Panc1 (cell line): ENCODE measurements at regions not wholly inside any gene's neighbourhood (a gene's known extent, or its start where the extent isn't known, plus 50 kb on each side); places are given as distances from the start of the nearest gene placed in this dataset.

ENCODE experiments used
- ATAC-seq: fragments of 200-7000 bp; cut with Tn5 transposase; 2 replicates; pipeline ENCODE4 v1.9.1; 2020; ENCODE audit warnings: mild to moderate bottlenecking, moderate library complexity
- BruUV-seq: library from RNA; stranded (reverse); fragments of 400-500 nt; replicated peaks from 2 replicates; lab custom pipeline; 2021; lab: Mats Ljungman, UMichigan
- CTCF ChIA-PET: fragments of 300-600 bp; sonication (Branson Sonifier 250); formaldehyde crosslinking; loops from one replicate; lab custom pipeline; 2022; ENCODE audit warnings: antibody characterized with exemption; lab: Charles Lee
- POLR2A ChIA-PET: fragments of 300-600 bp; sonication (Branson Sonifier 250); formaldehyde crosslinking; loops from one replicate; lab custom pipeline; 2022; ENCODE audit warnings: antibody characterized with exemption; lab: Charles Lee
- DNase-seq: peaks from one replicate; pipeline ENCODE4 v3.0.0-alpha.2; 2010; ENCODE audit warnings: low read depth, low spot score
- H3K27ac ChIP-seq: 2 replicates; pipeline ENCODE4 v1.5.1; 2011; ENCODE audit warnings: mild to moderate bottlenecking, low read length, inconsistent platforms
- H3K27me3 ChIP-seq: fragments of 200-500 bp; sonication (Bioruptor generic); 2 replicates; pipeline ENCODE4 v1.6.0; 2014; ENCODE audit warnings: low read length, inconsistent platforms; ENCODE audit not compliant: control insufficient read depth, insufficient read depth
- H3K36me3 ChIP-seq: fragments of 200-500 bp; sonication (Bioruptor generic); 2 replicates; pipeline ENCODE4 v1.5.1; 2014; ENCODE audit warnings: inconsistent platforms, mild to moderate bottlenecking, low read length, moderate library complexity; ENCODE audit not compliant: control insufficient read depth, insufficient read depth
- H3K4me1 ChIP-seq: 2 replicates; pipeline ENCODE4 v1.5.1; 2011; ENCODE audit warnings: inconsistent platforms, mild to moderate bottlenecking, low read length, moderate library complexity; ENCODE audit not compliant: control insufficient read depth, insufficient read depth
- H3K4me3 ChIP-seq, 2 experiments: 2 replicates each; pipeline ENCODE4 v1.5.1; 2011 to 2012; ENCODE audit warnings: low read depth in 2 of 2, low read length in 2 of 2, mild to moderate bottlenecking in 2 of 2, inconsistent platforms in 1 of 2, moderate library complexity in 1 of 2
- H3K9me3 ChIP-seq: fragments of 200-500 bp; sonication (Bioruptor generic); 2 replicates; pipeline ENCODE4 v1.5.1; 2014; ENCODE audit warnings: low read depth, mild to moderate bottlenecking, inconsistent platforms, low read length, moderate library complexity; ENCODE audit not compliant: control insufficient read depth, insufficient read depth
- CTCF ChIP-seq: fragments of 450-650 bp; IDR thresholded peaks from 2 replicates; pipeline ENCODE4 v1.5.1; 2017; ENCODE audit warnings: mild to moderate bottlenecking
- POLR2AphosphoS5 ChIP-seq: IDR thresholded peaks from 2 replicates; pipeline ENCODE4 v1.6.1; 2012; ENCODE audit warnings: mild to moderate bottlenecking, low read depth, low read length, moderate library complexity
- REST ChIP-seq, 2 experiments: IDR thresholded peaks; 2 replicates each; pipeline ENCODE4 v1.6.1; 2011 to 2012; ENCODE audit warnings: low read depth in 2 of 2, control low read depth in 1 of 2, low read length in 1 of 2, mild to moderate bottlenecking in 1 of 2, moderate library complexity in 1 of 2; ENCODE audit not compliant: insufficient read depth in 1 of 2
- SIN3A ChIP-seq: IDR thresholded peaks from 2 replicates; pipeline ENCODE4 v1.6.1; 2012; ENCODE audit warnings: low read depth, mild to moderate bottlenecking, low read length, moderate library complexity, borderline replicate concordance; ENCODE audit not compliant: insufficient read depth
- TCF7L2 ChIP-seq: IDR thresholded peaks from 2 replicates; pipeline ENCODE4 v1.6.1; 2011; ENCODE audit warnings: mild to moderate bottlenecking, low read depth, low read length, inconsistent platforms
- in situ Hi-C: cut with HindIII; loops from 2 replicates; pipeline ENCODE4 v1.10.0; 2016; ENCODE audit warnings: low sequenced_read_pairs, low pct_unique_long_range_greater_than_20kb
- intact Hi-C: fragments of 100-400 bp; cut with micrococcal nuclease; formaldehyde crosslinking; loops from one replicate; pipeline ENCODE4 v1.10.0; 2022; ENCODE audit not compliant: unreplicated experiment

GRCh38 chr3:87333393-87333892 lies 57.1 kb upstream of the POU1F1 start:
- H3K9me3 ChIP-seq, result peaks cover 8% of the 10 kb centered on the region; the same call in 1 of the 2 replicates
- no peak overlapping the region for H3K4me3 ChIP-seq
- no TSS peak for BruUV-seq
- peak; percentile 89 for DNase-seq
- POLR2A ChIA-PET, result no interaction called here
- H3K27me3 ChIP-seq, result no peaks in the 10 kb centered on the region
- in situ Hi-C loops, result no loop called here
- H3K36me3 ChIP-seq, result no peaks in the 10 kb centered on the region
- TF ChIP-seq POLR2AphosphoS5 (peak; percentile 89; the same call in 1 of the 2 replicates), TCF7L2 (peak; percentile 99), CTCF (no peak), SIN3A (0 out of 2 replicates have a peak, but pooled peaks have one; percentile 51)
- peak; percentile 98 for ATAC-seq
- H3K27ac ChIP-seq, result peak overlapping the region; percentile 98
- H3K4me1 ChIP-seq, result peaks cover 18% of the 10 kb centered on the region; the same call in 1 of the 2 replicates
- CTCF ChIA-PET, result interaction anchor here (0.6 to 0.7 kb wide), 2 partner anchors 35 to 169 kb away, joined by 3 read pairs; no protein-coding TSS in a partner anchor
- intact Hi-C loops, result no loop called here

GRCh38 chr3:87332789-87333188 lies 56.4 kb upstream of the POU1F1 start:
- Histone ChIP-seq H3K4me1 (peaks cover 18% of the 10 kb centered on the region; the same call in 1 of the 2 replicates), H3K27me3 (no peaks in the 10 kb centered on the region), H3K4me3 (no peak overlapping the region), H3K36me3 (no peaks in the 10 kb centered on the region), H3K9me3 (peaks cover 8% of the 10 kb centered on the region; the same call in 1 of the 2 replicates), H3K27ac (peak overlapping the region; percentile 98)
- no TSS peak for BruUV-seq
- TF ChIP-seq SIN3A (no peak), CTCF (no peak), POLR2AphosphoS5 (no peak), TCF7L2 (no peak)
- intact Hi-C loops (no loop called here), in situ Hi-C loops (no loop called here)
- no peak for DNase-seq
- peak; percentile 51 for ATAC-seq
- ChIA-PET CTCF (no interaction called here), POLR2A (no interaction called here)

- no TSS peak for BruUV-seq
- Histone ChIP-seq H3K4me1 (peaks cover 15% of the 10 kb centered on the region; the same call in 1 of the 2 replicates), H3K4me3 (no peak overlapping the region), H3K27ac (peak overlapping the region; percentile 98; the same call in 1 of the 2 replicates), H3K9me3 (no peaks in the 10 kb centered on the region), H3K36me3 (no peaks in the 10 kb centered on the region), H3K27me3 (no peaks in the 10 kb centered on the region)
- intact Hi-C loops, result no loop called here
- in situ Hi-C loops, result no loop called here
- ChIA-PET POLR2A (interaction anchor here (0.6 kb wide), 1 partner anchor 698 kb away, joined by 3 read pairs; no protein-coding TSS in a partner anchor), CTCF (no interaction called here)
- DNase-seq (no peak), ATAC-seq (no peak)
- TF ChIP-seq POLR2AphosphoS5 (no peak), SIN3A (no peak), TCF7L2 (no peak), CTCF (no peak), REST (IDR thresholded peaks at IDR 0.05; ENCODE audit: insufficient read depth in 1 of 2, low read depth in 2 of 2, low read length in 1 of 2) (no peak)
These were observed 52.7 kb upstream of the POU1F1 start for GRCh38 chr3:87329065-87329464.
